ENCODE measurements at regions not wholly inside any gene's neighbourhood (a gene's known extent, or its start where the extent isn't known, plus 50 kb on each side); places are given as distances from the start of the nearest gene placed in this dataset.

- no peak for TF ChIP-seq EZH2 (IDR thresholded peaks at IDR 0.05; ENCODE audit: low read length, missing control alignments)
- TF ChIP-seq, protein P1, sequence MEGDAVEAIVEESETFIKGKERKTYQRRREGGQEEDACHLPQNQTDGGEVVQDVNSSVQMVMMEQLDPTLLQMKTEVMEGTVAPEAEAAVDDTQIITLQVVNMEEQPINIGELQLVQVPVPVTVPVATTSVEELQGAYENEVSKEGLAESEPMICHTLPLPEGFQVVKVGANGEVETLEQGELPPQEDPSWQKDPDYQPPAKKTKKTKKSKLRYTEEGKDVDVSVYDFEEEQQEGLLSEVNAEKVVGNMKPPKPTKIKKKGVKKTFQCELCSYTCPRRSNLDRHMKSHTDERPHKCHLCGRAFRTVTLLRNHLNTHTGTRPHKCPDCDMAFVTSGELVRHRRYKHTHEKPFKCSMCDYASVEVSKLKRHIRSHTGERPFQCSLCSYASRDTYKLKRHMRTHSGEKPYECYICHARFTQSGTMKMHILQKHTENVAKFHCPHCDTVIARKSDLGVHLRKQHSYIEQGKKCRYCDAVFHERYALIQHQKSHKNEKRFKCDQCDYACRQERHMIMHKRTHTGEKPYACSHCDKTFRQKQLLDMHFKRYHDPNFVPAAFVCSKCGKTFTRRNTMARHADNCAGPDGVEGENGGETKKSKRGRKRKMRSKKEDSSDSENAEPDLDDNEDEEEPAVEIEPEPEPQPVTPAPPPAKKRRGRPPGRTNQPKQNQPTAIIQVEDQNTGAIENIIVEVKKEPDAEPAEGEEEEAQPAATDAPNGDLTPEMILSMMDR (conservative IDR thresholded peaks at IDR 0.05 in 1 of 2, IDR thresholded peaks at IDR 0.05 in 1 of 2; ENCODE audit: low read depth in 1 of 2, low read length in 2 of 2) = no peak
Observed at GRCh38 chr15:95059346-95059905, 828.1 kb downstream of the MCTP2 start.

Data from fibroblast of lung (primary cell).